ENCODE measurements at regions not wholly inside any gene's neighbourhood (a gene's known extent, or its start where the extent isn't known, plus 50 kb on each side); places are given as distances from the start of the nearest gene placed in this dataset.

- Mint-ChIP-seq H3K4me3 (no peak overlapping the region), H3K9me3 (no peaks in the 10 kb centered on the region), H3K27me3 (ENCODE audit: low read depth) (peaks cover 29% of the 10 kb centered on the region), H3K27ac (no peak overlapping the region), H3K4me1 (ENCODE audit: low read depth) (no peaks in the 10 kb centered on the region), H3K36me3 (ENCODE audit: low read depth) (no peaks in the 10 kb centered on the region)
- no peak for DNase-seq (ENCODE audit: low spot score)
Measured at GRCh38 chr10:78428579-78428978, 394.9 kb downstream of the RPS24 start.

- no peak overlapping the region for H3K4me3 Mint-ChIP-seq
- H3K4me1 Mint-ChIP-seq (ENCODE audit: low read depth): no peaks in the 10 kb centered on the region
- no peaks in the 10 kb centered on the region for H3K9me3 Mint-ChIP-seq
- H3K27me3 Mint-ChIP-seq (ENCODE audit: low read depth): peaks cover 29% of the 10 kb centered on the region
- DNase-seq (ENCODE audit: low spot score): no peak
- no peaks in the 10 kb centered on the region for H3K36me3 Mint-ChIP-seq (ENCODE audit: low read depth)
- no peak overlapping the region for H3K27ac Mint-ChIP-seq
Measured at GRCh38 chr10:78429984-78430383, 396.3 kb downstream of the RPS24 start.

- DNase-seq (ENCODE audit: low spot score): no peak
- Mint-ChIP-seq H3K27ac (no peak overlapping the region), H3K4me3 (no peak overlapping the region), H3K27me3 (ENCODE audit: low read depth) (peaks cover 14% of the 10 kb centered on the region), H3K36me3 (ENCODE audit: low read depth) (no peaks in the 10 kb centered on the region), H3K9me3 (no peaks in the 10 kb centered on the region), H3K4me1 (ENCODE audit: low read depth) (no peaks in the 10 kb centered on the region)
Measured at GRCh38 chr10:78432583-78432982, 398.9 kb downstream of the RPS24 start.

GRCh38 chr10:78433076-78433595 is 399.5 kb downstream of the RPS24 start:
- Mint-ChIP-seq H3K4me3 (no peak overlapping the region), H3K4me1 (ENCODE audit: low read depth) (no peaks in the 10 kb centered on the region), H3K27me3 (ENCODE audit: low read depth) (peaks cover 14% of the 10 kb centered on the region), H3K27ac (no peak overlapping the region), H3K36me3 (ENCODE audit: low read depth) (no peaks in the 10 kb centered on the region), H3K9me3 (no peaks in the 10 kb centered on the region)
- DNase-seq (ENCODE audit: low spot score): no peak

- peaks cover 14% of the 10 kb centered on the region for H3K27me3 Mint-ChIP-seq (ENCODE audit: low read depth)
- DNase-seq (ENCODE audit: low spot score): no peak
- H3K9me3 Mint-ChIP-seq: no peaks in the 10 kb centered on the region
- H3K27ac Mint-ChIP-seq: no peak overlapping the region
- no peaks in the 10 kb centered on the region for H3K4me1 Mint-ChIP-seq (ENCODE audit: low read depth)
- H3K4me3 Mint-ChIP-seq: no peak overlapping the region
- H3K36me3 Mint-ChIP-seq (ENCODE audit: low read depth): no peaks in the 10 kb centered on the region
Measured at GRCh38 chr10:78433766-78434535, 400.3 kb downstream of the RPS24 start.

- Mint-ChIP-seq H3K4me3 (no peak overlapping the region), H3K27ac (no peak overlapping the region), H3K27me3 (ENCODE audit: low read depth) (peaks cover 6% of the 10 kb centered on the region), H3K4me1 (ENCODE audit: low read depth) (no peaks in the 10 kb centered on the region), H3K36me3 (ENCODE audit: low read depth) (no peaks in the 10 kb centered on the region), H3K9me3 (no peaks in the 10 kb centered on the region)
- no peak for DNase-seq (ENCODE audit: low spot score)
Measured at GRCh38 chr10:78434886-78435285, 401.2 kb downstream of the RPS24 start.

GRCh38 chr10:78435484-78436221 is 402.0 kb downstream of the RPS24 start:
- DNase-seq (ENCODE audit: low spot score): no peak
- H3K27me3 Mint-ChIP-seq (ENCODE audit: low read depth): peaks cover 1% of the 10 kb centered on the region
- H3K9me3 Mint-ChIP-seq: no peaks in the 10 kb centered on the region
- no peaks in the 10 kb centered on the region for H3K4me1 Mint-ChIP-seq (ENCODE audit: low read depth)
- H3K36me3 Mint-ChIP-seq (ENCODE audit: low read depth): no peaks in the 10 kb centered on the region
- H3K27ac Mint-ChIP-seq: no peak overlapping the region
- no peak overlapping the region for H3K4me3 Mint-ChIP-seq

GRCh38 chr10:78436222-78436573 is 402.5 kb downstream of the RPS24 start:
- H3K4me3 Mint-ChIP-seq: no peak overlapping the region
- DNase-seq (ENCODE audit: low spot score): no peak
- H3K36me3 Mint-ChIP-seq (ENCODE audit: low read depth): no peaks in the 10 kb centered on the region
- H3K27me3 Mint-ChIP-seq (ENCODE audit: low read depth): no peaks in the 10 kb centered on the region
- no peaks in the 10 kb centered on the region for H3K4me1 Mint-ChIP-seq (ENCODE audit: low read depth)
- no peak overlapping the region for H3K27ac Mint-ChIP-seq
- H3K9me3 Mint-ChIP-seq: no peaks in the 10 kb centered on the region

GRCh38 chr10:78436706-78437406 is 403.2 kb downstream of the RPS24 start:
- H3K36me3 Mint-ChIP-seq (ENCODE audit: low read depth): no peaks in the 10 kb centered on the region
- no peaks in the 10 kb centered on the region for H3K4me1 Mint-ChIP-seq (ENCODE audit: low read depth)
- no peak overlapping the region for H3K4me3 Mint-ChIP-seq
- no peak overlapping the region for H3K27ac Mint-ChIP-seq
- no peaks in the 10 kb centered on the region for H3K27me3 Mint-ChIP-seq (ENCODE audit: low read depth)
- H3K9me3 Mint-ChIP-seq: no peaks in the 10 kb centered on the region
- no peak for DNase-seq (ENCODE audit: low spot score)

GRCh38 chr10:78437407-78437768 is 403.7 kb downstream of the RPS24 start:
- no peaks in the 10 kb centered on the region for H3K4me1 Mint-ChIP-seq (ENCODE audit: low read depth)
- H3K27me3 Mint-ChIP-seq (ENCODE audit: low read depth): no peaks in the 10 kb centered on the region
- no peak overlapping the region for H3K27ac Mint-ChIP-seq

GRCh38 chr10:78437998-78438906 is 404.6 kb downstream of the RPS24 start:
- Mint-ChIP-seq H3K4me3 (no peak overlapping the region), H3K36me3 (ENCODE audit: low read depth) (no peaks in the 10 kb centered on the region), H3K9me3 (no peaks in the 10 kb centered on the region), H3K27me3 (ENCODE audit: low read depth) (no peaks in the 10 kb centered on the region), H3K27ac (no peak overlapping the region), H3K4me1 (ENCODE audit: low read depth) (no peaks in the 10 kb centered on the region)
- DNase-seq (ENCODE audit: low spot score): no peak

More at GRCh38 chr10:78437407-78437768, 403.7 kb downstream of the RPS24 start:
- Mint-ChIP-seq H3K4me3 (no peak overlapping the region), H3K36me3 (ENCODE audit: low read depth) (no peaks in the 10 kb centered on the region), H3K9me3 (no peaks in the 10 kb centered on the region)
- no peak for DNase-seq (ENCODE audit: low spot score)

GRCh38 chr10:78438907-78439809 is 405.5 kb downstream of the RPS24 start:
- no peaks in the 10 kb centered on the region for H3K27me3 Mint-ChIP-seq (ENCODE audit: low read depth)
- DNase-seq (ENCODE audit: low spot score): no peak
- no peak overlapping the region for H3K4me3 Mint-ChIP-seq
- H3K36me3 Mint-ChIP-seq (ENCODE audit: low read depth): no peaks in the 10 kb centered on the region
- no peaks in the 10 kb centered on the region for H3K4me1 Mint-ChIP-seq (ENCODE audit: low read depth)
- H3K27ac Mint-ChIP-seq: no peak overlapping the region
- no peaks in the 10 kb centered on the region for H3K9me3 Mint-ChIP-seq

GRCh38 chr10:78441010-78441409 is 407.3 kb downstream of the RPS24 start:
- Mint-ChIP-seq H3K27ac (no peak overlapping the region), H3K9me3 (no peaks in the 10 kb centered on the region), H3K4me1 (ENCODE audit: low read depth) (no peaks in the 10 kb centered on the region), H3K4me3 (no peak overlapping the region), H3K27me3 (ENCODE audit: low read depth) (no peaks in the 10 kb centered on the region), H3K36me3 (ENCODE audit: low read depth) (no peaks in the 10 kb centered on the region)
- DNase-seq (ENCODE audit: low spot score): no peak

Measured in T-helper 2 cell treated with Interferon-gamma antibody and Interleukin-4, amounts not matched to agents 5 μg/mL and 100 μg/mL, for 36 hours (primary cell).